AG09319 (cell line): ENCODE measurements at regions not wholly inside any gene's neighbourhood (a gene's known extent, or its start where the extent isn't known, plus 50 kb on each side); places are given as distances from the start of the nearest gene placed in this dataset.
"Not testable (repeated sequence)": the region's sequence is repeated elsewhere in the genome, so short reads cannot be mapped to it uniquely, and the experiment has no call there.

Experiments
- DNase-seq: peaks from one replicate; pipeline ENCODE4 v3.0.0-alpha.2; 2010; ENCODE audit warnings: low read depth; ENCODE audit errors: extremely low read depth
- CTCF ChIP-seq: IDR thresholded peaks from 2 replicates; pipeline ENCODE4 v1.5.1; 2011; ENCODE audit warnings: low read depth, mild to moderate bottlenecking, inconsistent platforms, low read length, moderate library complexity

- DNase-seq: no peak
- no peak for TF ChIP-seq CTCF
These were observed 50.9 kb downstream of the ANXA2R start for GRCh38 chr5:42989190-42989589.

- no peak for TF ChIP-seq CTCF
- DNase-seq: no peak
These were observed 51.6 kb downstream of the ANXA2R start for GRCh38 chr5:42988568-42988967.

GRCh38 chr5:42985129-42986037, 54.7 kb downstream of the ANXA2R start:
- TF ChIP-seq CTCF: no peak
- no peak for DNase-seq

DNA sequence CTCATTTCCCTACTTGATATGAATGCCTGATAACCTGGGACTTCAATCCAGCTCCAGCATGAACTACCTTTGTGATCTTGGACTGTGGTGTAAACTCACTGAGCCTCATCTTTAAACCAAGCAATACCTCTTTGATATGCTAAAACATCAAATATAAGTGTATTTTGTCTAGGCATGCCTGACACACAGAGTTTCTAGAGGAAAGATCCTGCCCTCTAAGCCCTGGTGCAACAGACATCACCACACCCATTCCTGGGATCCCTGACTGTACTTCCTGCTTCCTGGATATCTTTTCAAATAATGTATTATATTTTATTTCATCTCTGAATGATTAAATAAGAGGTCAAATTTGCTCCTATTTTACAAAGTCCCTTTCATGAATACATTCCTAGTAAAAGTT, 55.8 kb downstream of the ANXA2R start:
- TF ChIP-seq CTCF: no peak
- no peak for DNase-seq

- no peak for TF ChIP-seq CTCF
- no peak for DNase-seq
These were observed 58.0 kb downstream of the ANXA2R start for GRCh38 chr5:42982107-42982622.

DNA sequence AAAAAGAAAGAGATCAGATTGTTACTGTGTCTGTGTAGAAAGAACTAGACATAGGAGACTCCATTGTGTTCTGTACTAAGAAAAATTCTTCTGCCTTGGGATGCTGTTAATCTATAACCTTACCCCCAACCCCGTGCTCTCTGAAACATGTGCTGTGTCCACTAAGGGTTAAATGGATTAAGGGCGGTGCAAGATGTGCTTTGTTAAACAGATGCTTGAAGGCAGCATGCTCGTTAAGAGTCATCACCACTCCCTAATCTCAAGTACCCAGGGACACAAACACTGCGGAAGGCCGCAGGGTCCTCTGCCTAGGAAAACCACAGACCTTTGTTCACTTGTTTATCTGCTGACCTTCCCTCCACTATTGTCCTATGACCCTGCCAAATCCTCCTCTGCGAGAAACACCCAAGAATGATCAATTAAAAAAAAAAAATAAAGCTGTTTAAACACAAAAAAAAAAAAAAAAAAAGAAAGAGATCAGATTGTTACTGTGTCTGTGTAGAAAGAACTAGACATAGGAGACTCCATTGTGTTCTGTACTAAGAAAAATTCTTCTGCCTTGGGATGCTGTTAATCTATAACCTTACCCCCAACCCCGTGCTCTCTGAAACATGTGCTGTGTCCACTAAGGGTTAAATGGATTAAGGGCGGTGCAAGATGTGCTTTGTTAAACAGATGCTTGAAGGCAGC, 58.6 kb downstream of the ANXA2R start:
- not testable (repeated sequence) for DNase-seq

DNA sequence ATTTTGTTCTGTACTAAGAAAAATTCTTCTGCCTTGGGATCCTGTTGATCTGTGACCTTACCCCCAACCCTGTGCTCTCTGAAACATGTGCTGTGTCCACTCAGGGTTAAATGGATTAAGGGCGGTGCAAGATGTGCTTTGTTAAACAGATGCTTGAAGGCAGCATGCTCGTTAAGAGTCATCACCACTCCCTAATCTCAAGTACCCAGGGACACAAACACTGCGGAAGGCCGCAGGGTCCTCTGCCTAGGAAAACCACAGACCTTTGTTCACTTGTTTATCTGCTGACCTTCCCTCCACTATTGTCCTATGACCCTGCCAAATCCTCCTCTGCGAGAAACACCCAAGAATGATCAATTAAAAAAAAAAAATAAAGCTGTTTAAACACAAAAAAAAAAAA, 59.1 kb downstream of the ANXA2R start:
- DNase-seq: not testable (repeated sequence)

DNA sequence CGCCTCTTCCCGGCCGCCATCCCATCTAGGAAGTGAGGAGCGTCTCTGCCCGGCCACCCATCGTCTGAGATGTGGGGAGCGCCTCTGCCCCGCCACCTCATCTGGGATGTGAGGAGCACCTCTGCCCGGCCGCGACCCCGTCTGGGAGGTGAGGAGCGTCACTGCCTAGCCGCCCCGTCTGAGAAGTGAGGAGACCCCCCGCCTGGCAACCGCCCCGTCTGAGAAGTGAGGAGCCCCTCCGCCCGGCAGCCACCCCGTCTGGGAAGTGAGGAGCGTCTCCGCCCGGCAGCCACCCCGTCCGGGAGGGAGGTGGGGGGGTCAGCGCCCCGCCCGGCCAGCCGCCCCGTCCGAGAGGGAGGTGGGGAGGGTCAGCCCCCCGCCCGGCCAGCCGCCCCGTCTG, 59.7 kb downstream of the ANXA2R start:
- DNase-seq: not testable (repeated sequence)

- not testable (repeated sequence) for DNase-seq
These were observed 60.9 kb downstream of the ANXA2R start for GRCh38 chr5:42979242-42979641.
